AG09319 (cell line): ENCODE measurements at regions not wholly inside any gene's neighbourhood (a gene's known extent, or its start where the extent isn't known, plus 50 kb on each side); places are given as distances from the start of the nearest gene placed in this dataset.

Experiments used
- DNase-seq: peaks from one replicate; pipeline ENCODE4 v3.0.0-alpha.2; 2010; ENCODE audit warnings: low read depth; ENCODE audit errors: extremely low read depth
- TF ChIP-seq, protein P1 (sequence below): IDR thresholded peaks from 2 replicates; pipeline ENCODE4 v1.5.1; 2011; ENCODE audit warnings: low read depth, mild to moderate bottlenecking, inconsistent platforms, low read length, moderate library complexity

DNA sequence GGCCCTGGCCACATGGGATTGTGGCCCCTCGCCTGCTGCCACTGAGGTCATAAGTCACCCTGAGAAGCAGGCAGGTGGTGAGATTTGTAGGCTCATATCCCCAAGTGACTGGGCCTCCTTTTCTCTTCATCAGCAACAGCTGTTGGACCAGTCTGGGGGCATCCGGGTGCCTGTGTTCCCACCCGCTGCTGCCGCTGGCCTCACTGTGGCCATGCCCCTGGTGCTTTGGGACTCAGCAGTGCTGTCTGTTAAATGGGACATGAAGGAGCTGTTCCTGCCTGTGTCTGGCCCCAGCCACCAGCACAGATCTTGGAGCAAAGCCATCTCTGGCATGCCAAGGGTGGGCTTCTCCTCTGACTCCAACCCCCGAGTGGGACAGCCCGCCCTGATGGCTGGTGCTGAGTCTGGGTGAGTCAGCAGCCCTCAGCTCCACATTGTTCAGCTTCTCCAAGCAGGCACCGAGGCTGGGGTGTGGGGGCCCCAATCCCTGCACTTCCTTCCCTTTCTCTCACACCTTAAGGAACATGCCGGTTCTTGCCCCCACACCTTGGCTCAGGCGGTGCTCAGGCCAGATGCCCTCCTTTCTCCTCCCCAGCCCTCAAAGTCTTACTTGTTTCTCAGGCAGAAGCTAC lies 207.9 kb downstream of the GLI2 start:
- no peak for DNase-seq
- TF ChIP-seq, protein P1, sequence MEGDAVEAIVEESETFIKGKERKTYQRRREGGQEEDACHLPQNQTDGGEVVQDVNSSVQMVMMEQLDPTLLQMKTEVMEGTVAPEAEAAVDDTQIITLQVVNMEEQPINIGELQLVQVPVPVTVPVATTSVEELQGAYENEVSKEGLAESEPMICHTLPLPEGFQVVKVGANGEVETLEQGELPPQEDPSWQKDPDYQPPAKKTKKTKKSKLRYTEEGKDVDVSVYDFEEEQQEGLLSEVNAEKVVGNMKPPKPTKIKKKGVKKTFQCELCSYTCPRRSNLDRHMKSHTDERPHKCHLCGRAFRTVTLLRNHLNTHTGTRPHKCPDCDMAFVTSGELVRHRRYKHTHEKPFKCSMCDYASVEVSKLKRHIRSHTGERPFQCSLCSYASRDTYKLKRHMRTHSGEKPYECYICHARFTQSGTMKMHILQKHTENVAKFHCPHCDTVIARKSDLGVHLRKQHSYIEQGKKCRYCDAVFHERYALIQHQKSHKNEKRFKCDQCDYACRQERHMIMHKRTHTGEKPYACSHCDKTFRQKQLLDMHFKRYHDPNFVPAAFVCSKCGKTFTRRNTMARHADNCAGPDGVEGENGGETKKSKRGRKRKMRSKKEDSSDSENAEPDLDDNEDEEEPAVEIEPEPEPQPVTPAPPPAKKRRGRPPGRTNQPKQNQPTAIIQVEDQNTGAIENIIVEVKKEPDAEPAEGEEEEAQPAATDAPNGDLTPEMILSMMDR = no peak

DNA sequence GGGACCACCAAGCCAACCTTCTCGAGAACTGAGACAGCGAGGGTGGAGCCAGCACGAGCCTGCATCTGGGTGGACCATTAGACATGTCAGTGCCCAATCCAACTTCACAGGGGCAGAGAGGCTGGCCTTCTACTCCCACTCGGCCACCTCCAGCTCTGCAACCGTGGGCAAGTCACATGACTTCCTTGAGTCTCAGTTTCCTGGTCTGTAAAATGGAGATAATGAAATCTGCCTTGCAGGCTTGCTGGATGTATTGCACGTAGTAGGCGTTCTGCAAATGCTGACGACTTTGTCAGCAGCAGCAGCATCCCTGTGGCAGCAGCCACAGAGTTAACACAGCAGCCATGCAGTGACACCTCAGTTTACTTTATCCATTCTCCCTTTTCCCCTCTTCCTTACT lies 208.9 kb downstream of the GLI2 start:
- TF ChIP-seq, protein P1 = no peak
- no peak for DNase-seq

DNA sequence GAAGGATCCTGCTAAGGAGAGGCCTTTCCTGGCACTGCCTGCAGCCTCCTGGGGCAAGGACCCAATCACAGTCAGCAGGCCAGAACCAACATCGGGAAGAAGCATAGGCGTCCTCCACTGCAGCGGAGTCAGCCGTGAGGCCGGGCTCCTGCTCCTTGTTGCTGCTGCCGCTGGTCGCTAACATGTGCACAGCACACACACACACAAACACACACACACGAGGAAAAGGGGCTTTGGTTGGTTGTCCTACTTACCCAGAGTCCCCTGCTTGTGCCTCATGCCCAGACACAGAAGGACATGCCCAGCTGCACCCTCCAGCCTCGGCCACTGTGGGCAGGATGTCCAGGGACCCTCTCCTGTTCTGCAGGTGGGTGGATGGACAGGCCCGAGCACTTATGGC lies 209.4 kb downstream of the GLI2 start:
- no peak for DNase-seq

DNA sequence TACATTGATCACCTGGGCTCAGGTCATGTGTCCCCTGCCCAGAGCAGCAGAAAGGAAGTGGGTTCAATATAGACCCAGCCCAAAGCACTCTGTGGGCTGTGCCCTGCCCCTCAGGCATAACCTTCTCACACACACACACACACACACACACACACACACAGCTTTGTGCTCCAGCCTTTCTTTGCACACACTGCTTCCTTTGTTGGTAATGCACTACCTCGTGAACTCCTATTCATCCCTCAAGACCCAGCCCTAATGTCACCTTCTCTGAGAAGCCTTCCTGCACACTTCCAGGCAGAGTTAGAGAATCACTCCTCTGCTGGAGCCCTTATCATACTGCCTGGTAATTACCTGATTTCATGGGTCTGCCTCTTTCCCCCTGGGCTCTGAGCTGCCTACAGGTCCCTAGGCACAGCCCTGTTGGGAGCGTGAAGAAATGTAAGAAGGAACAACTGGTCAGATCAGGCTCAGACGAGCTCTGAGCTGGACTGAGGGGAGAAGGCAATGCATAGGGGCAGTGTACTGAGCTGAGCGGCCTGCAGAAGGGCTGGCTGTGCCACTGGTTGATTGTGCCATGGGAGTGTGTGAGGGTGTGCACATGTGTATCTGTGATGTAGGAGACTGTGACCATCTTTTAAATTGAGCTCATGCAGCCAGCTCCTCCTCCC lies 210.3 kb downstream of the GLI2 start:
- TF ChIP-seq, protein P1 = no peak
- no peak for DNase-seq

More for the DNA sequence above, 209.4 kb downstream of the GLI2 start:
- TF ChIP-seq, protein P1 = no peak

DNA sequence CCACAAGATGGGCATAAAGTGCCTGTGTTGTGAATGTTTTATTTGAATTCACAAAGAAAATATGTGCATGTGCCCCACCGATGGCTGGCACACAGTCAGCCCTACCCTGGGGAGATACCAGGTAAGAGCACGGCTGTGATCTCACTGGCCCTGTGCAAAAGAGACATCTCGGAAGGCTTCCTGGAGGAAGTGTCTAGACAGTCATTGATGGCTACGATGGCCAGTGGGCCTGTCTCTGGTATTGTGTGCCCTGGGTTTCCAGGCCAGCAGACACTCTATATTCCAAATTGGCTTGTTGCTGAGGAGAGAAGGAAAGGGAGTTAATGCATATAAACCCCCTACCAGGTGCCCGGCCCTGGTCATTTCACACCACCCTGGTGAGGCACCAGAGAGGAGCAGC lies 211.7 kb downstream of the GLI2 start:
- DNase-seq = no peak
- TF ChIP-seq, protein P1 = no peak

DNA sequence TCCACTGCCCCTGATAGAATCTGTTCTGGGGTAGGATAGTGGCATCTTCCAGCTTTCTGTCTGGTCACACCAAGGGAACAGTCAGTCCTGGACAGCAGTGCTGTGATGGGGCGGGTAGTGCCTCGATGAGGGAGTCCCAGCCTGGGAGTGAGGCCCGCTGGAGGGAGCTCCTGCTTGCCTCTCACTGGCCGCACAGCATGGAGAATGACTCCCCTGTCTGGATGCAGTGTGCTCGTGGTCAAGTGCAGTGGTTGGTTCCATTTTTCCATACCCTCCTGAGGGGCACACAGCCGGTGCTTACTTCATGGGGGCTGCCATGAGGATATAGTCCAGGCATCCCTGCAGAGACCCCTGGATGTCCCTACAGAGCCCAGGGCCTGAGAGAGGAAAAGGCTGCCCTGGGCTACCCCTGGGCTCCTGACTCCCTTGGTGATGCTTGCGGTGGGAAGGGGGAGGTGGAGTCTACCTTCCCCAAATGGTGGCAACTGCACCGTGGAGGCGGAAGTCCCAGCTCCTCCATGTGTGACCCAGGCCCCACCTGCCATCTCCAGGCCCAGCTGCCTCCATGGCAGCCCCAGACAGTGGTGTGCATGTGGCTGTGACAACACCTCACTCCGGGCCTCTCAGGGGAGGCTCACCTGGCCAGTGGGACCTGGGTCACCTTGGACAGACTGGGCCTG lies 212.5 kb downstream of the GLI2 start:
- TF ChIP-seq, protein P1 = no peak
- DNase-seq = no peak

DNA sequence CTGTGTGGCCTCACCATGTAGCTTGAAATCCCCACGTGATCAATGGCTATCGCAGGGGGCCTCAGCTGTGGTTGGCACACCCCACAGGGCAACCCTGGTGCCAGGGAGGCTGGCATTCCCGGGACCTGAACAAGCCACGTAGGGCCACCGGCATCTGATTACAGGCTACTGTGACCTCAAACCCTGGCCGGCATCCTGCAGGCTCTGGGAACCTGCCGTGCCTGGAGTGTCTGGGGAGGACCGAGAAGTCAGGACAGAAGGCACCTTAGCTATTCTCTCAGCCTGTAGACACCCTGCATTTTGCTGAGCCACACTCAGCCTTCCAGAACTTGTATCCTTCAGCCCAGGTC lies 213.0 kb downstream of the GLI2 start:
- DNase-seq = no peak
- TF ChIP-seq, protein P1 = no peak
